Memory B cell (primary cell): ENCODE measurements at regions not wholly inside any gene's neighbourhood (a gene's known extent, or its start where the extent isn't known, plus 50 kb on each side); places are given as distances from the start of the nearest gene placed in this dataset.

Experiments
- ATAC-seq: fragments of 150-1000 bp; cut with Tn5 transposase; 2 replicates; pipeline ENCODE4 v1.10.0; 2021; ENCODE audit warnings: low read depth, mild to moderate bottlenecking, moderate library complexity
- DNase-seq, 2 donors: peaks; one replicate each; pipeline ENCODE4 v3.0.0; 2022; ENCODE audit warnings: low spot score in 2 of 2
- H3K27ac Mint-ChIP-seq: one replicate; pipeline ENCODE4 v1.8.0; 2022; ENCODE audit warnings: mild to moderate bottlenecking, moderate library complexity, mixed read lengths
- H3K27me3 Mint-ChIP-seq: one replicate; pipeline ENCODE4 v1.8.0; 2022; ENCODE audit warnings: mixed read lengths
- H3K36me3 Mint-ChIP-seq: one replicate; pipeline ENCODE4 v1.8.0; 2022; ENCODE audit warnings: mild to moderate bottlenecking, mixed read lengths
- H3K4me1 Mint-ChIP-seq: one replicate; pipeline ENCODE4 v1.8.0; 2022; ENCODE audit warnings: mixed read lengths
- H3K4me3 Mint-ChIP-seq: one replicate; pipeline ENCODE4 v1.8.0; 2022; ENCODE audit warnings: mild to moderate bottlenecking, moderate library complexity, mixed read lengths
- H3K9me3 Mint-ChIP-seq: one replicate; pipeline ENCODE4 v1.8.0; 2022; ENCODE audit warnings: mixed read lengths

DNA sequence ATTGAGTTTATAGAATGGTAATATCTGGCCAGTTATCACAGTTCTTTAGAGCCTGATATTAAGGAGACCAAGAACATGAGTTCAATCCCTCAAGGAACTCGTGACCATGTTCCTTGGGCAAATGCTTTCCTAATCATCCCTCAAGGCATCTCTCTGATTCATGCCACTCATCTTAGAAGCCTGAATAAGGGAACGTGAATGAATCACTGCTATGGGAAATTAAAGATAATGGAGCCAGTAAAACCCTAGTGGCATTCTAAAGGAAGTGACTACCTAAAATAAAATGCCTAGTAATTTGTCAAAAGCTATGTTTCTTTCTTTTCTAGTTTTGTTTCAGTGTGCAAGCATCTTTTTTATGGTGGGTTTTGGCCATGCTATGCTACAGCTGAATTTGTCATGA lies 1161.3 kb downstream of the C4orf33 start:
- Mint-ChIP-seq H3K27me3 (no peaks in the 10 kb centered on the region), H3K9me3 (no peaks in the 10 kb centered on the region), H3K4me1 (no peaks in the 10 kb centered on the region), H3K4me3 (no peak overlapping the region), H3K36me3 (no peaks in the 10 kb centered on the region), H3K27ac (no peak overlapping the region)
- DNase-seq (no peak), ATAC-seq (no peak)

DNA sequence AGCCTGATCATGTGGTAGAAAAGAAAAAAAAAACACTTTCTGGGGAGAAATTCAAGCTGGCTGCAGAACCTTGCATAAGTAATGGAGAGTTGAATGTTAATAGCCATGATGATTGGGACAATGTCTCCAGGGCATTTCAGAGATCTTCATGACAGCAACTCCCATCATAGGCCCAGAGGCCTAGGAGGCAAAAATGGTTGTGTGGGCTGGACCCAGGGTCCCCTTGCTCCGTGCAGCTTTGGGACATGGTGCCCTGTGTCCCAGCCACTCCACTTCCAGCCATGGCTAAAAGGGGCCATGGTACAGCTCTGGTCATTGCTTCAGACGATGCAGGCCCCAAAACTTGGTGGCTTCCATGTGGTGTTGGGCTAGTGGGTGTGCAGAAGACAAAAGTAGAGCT lies 1170.9 kb downstream of the C4orf33 start:
- no peaks in the 10 kb centered on the region for H3K4me1 Mint-ChIP-seq
- H3K9me3 Mint-ChIP-seq, result peaks cover 12% of the 10 kb centered on the region
- H3K27ac Mint-ChIP-seq, result no peak overlapping the region
- H3K4me3 Mint-ChIP-seq, result no peak overlapping the region
- no peaks in the 10 kb centered on the region for H3K27me3 Mint-ChIP-seq
- ATAC-seq (no peak), DNase-seq (no peak)
- H3K36me3 Mint-ChIP-seq, result no peaks in the 10 kb centered on the region

DNA sequence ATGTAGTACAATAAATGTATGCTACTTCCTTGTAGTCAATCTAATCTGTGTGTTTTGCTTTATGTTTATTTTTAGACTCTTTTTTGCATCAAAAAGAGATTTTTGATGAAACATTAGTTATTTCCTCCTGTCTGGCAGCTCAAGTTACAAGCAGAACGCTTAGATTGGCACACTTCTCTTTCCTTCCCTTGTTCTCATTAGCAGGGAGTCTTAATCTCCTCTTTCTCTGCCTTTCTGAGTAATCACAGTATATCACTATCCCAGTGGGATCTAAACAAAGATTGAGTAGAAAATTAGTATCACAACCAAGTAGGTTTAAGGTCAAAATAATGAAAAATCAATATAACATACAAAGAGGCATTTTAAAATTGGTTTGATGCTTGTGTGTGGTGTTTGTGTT lies 1192.6 kb downstream of the C4orf33 start:
- Mint-ChIP-seq H3K27ac (no peak overlapping the region), H3K9me3 (peaks cover 6% of the 10 kb centered on the region), H3K36me3 (no peaks in the 10 kb centered on the region), H3K4me3 (no peak overlapping the region), H3K4me1 (no peaks in the 10 kb centered on the region), H3K27me3 (no peaks in the 10 kb centered on the region)
- ATAC-seq (no peak), DNase-seq (no peak)

DNA sequence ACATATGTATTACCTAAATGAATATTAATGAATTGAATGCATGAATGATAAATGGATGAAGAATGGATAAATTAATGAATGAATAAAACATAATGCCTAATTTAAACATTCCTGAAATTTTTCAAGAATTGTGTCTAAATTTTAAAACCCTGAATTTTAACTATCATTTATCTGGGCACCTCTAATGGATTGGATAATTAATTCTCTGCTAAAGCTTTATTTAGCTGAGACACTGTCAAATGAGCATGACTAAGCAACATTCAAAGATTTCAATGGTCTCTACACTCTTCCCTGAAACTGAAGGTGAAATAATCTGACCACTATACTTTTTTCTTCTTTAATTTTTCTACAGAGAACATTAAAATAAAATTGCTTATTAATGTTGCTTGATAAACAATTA lies 1197.7 kb downstream of the C4orf33 start:
- Mint-ChIP-seq H3K27me3 (no peaks in the 10 kb centered on the region), H3K9me3 (peaks cover 3% of the 10 kb centered on the region), H3K4me3 (no peak overlapping the region), H3K4me1 (no peaks in the 10 kb centered on the region), H3K36me3 (no peaks in the 10 kb centered on the region), H3K27ac (no peak overlapping the region)
- ATAC-seq (no peak), DNase-seq (no peak)

DNA sequence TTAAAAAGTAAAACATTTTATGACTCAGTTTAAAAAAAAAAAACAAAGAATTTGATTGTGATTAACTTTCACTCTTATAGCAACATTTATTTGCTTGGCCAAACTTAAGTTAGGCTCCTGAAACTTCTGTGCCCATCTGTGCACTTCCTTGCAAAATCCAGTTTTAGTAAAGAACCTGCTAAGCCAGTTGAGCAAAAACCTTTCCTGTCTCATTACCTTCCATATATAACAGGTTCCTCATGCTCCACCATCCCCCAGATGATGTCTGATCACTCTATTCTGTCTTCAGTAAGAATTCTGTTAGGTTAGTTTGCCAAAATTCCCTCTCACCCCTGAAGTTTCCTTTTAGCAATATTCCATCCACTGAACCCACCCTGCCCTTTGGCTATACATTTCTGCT lies 1200.5 kb downstream of the C4orf33 start:
- Mint-ChIP-seq H3K27me3 (no peaks in the 10 kb centered on the region), H3K4me3 (no peak overlapping the region), H3K36me3 (no peaks in the 10 kb centered on the region), H3K9me3 (peaks cover 4% of the 10 kb centered on the region), H3K27ac (no peak overlapping the region), H3K4me1 (no peaks in the 10 kb centered on the region)
- no peak for ATAC-seq
- DNase-seq, result no peak

DNA sequence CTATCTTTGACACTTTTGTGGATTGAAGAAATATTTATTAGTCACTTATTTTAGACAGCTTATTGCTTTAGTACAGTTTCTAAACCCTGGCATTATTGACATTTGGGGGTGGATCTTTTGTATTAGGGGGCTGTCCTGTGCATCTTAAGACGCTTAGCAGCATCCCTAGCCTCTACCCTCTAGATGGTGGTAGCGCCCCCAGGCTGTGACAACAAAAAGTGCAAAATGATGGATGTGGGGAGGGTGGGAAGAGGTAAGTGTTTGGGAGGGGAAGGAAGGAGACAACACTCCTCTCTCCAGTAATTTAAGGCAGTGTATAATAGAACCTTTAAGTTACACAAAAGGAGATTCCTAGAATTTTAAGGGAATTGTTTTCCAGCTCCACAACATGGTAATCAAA lies 1210.6 kb downstream of the C4orf33 start:
- Mint-ChIP-seq H3K4me3 (no peak overlapping the region), H3K4me1 (no peaks in the 10 kb centered on the region), H3K9me3 (no peaks in the 10 kb centered on the region)

DNA sequence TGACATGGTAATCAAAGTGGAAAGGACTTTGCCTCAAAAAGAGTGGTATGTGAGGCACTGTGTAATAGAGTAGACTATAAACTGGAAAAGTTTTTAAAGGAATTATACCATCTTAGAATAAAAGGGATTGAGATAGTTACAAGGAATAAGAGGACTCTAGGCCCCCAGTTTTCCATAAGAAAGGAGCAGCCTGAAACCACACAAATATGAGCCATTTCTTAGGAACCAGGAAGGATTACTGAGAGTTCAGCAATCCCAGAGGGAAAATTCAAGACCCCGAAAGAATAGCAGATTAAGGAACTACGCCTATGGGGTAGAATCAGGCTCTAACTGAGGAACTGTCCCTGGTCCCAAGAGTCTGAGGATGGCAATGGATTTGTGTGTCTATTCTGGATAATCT lies 1213.3 kb downstream of the C4orf33 start:
- ATAC-seq, result no peak
- DNase-seq, result no peak
- H3K4me1 Mint-ChIP-seq, result no peaks in the 10 kb centered on the region
- no peaks in the 10 kb centered on the region for H3K27me3 Mint-ChIP-seq
- no peak overlapping the region for H3K4me3 Mint-ChIP-seq
- H3K27ac Mint-ChIP-seq, result no peak overlapping the region
- no peaks in the 10 kb centered on the region for H3K36me3 Mint-ChIP-seq
- no peaks in the 10 kb centered on the region for H3K9me3 Mint-ChIP-seq

More for the DNA sequence above, 1210.6 kb downstream of the C4orf33 start:
- ATAC-seq (no peak), DNase-seq (no peak)
- Mint-ChIP-seq H3K27me3 (no peaks in the 10 kb centered on the region), H3K27ac (no peak overlapping the region), H3K36me3 (no peaks in the 10 kb centered on the region)

DNA sequence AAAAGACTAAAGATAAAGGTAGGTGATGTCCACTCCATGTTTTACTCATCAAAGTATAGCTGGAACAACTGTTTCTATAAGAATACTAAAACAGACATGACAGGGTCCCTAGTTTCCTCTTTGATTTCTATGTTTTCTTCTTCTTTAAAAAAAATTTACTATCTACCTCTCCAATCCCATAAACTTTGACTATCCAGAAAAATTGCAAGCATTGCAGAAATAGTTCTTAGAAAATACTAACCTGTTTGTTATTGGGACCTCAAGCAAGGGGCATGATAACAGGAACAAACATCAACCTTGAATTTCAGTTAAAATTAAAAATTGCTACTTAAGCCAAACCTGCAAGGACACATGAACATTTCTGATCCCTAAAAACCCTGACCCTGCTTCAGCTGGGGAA lies 1226.5 kb downstream of the C4orf33 start:
- no peak for DNase-seq
- H3K4me3 Mint-ChIP-seq, result no peak overlapping the region
- no peaks in the 10 kb centered on the region for H3K36me3 Mint-ChIP-seq
- H3K9me3 Mint-ChIP-seq, result peaks cover 2% of the 10 kb centered on the region
- ATAC-seq, result no peak
- no peak overlapping the region for H3K27ac Mint-ChIP-seq
- H3K27me3 Mint-ChIP-seq, result no peaks in the 10 kb centered on the region
- H3K4me1 Mint-ChIP-seq, result no peaks in the 10 kb centered on the region

DNA sequence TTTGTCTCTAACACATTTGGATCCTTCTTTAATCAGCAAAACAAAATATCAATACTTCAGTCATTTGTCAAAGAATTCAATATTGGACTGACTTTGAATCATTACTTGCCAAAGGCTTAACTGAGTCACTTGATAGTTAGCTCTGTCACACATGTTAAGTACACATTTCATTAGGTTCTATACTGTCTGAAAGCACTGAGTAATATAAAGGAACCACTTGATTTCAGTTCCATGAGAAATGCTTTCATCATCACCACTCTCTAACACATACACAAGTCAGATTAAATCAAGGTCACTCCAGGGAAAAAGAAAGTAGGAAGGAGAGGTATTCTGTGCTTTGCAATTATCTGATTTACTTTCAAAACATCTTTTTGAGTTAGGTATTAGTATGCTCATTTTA lies 1233.1 kb downstream of the C4orf33 start:
- DNase-seq (no peak), ATAC-seq (no peak)
- H3K36me3 Mint-ChIP-seq, result no peaks in the 10 kb centered on the region
- H3K9me3 Mint-ChIP-seq, result no peaks in the 10 kb centered on the region
- H3K4me3 Mint-ChIP-seq, result no peak overlapping the region
- no peaks in the 10 kb centered on the region for H3K4me1 Mint-ChIP-seq
- H3K27ac Mint-ChIP-seq, result no peak overlapping the region
- H3K27me3 Mint-ChIP-seq, result no peaks in the 10 kb centered on the region

DNA sequence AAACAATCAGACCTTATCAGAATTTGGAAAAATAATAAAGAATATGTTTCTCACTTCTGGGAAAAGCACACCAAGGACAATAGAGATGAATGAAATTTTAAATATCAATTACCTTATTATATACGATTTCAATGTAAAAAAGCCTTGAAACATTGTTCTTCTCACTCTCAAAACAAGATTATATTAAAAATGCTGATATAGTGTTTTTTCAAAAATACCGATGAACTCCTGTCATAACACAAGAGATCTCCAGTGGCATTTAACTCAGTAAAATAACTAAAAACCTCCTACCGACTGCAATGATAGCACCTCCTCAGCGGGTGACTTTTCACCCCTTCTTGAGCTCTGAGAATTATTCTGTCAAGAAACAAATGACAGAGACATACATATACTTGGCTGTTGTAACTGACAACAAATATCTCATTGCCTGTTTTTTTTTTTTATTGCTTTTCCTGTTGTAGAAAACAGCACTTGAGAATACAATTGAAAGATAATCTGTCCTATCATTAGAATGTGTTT lies 1237.3 kb downstream of the C4orf33 start:
- no peak for ATAC-seq
- no peak for DNase-seq
- H3K4me1 Mint-ChIP-seq, result no peaks in the 10 kb centered on the region
- no peak overlapping the region for H3K27ac Mint-ChIP-seq
- no peaks in the 10 kb centered on the region for H3K36me3 Mint-ChIP-seq
- no peaks in the 10 kb centered on the region for H3K27me3 Mint-ChIP-seq
- H3K9me3 Mint-ChIP-seq, result no peaks in the 10 kb centered on the region
- H3K4me3 Mint-ChIP-seq, result no peak overlapping the region

DNA sequence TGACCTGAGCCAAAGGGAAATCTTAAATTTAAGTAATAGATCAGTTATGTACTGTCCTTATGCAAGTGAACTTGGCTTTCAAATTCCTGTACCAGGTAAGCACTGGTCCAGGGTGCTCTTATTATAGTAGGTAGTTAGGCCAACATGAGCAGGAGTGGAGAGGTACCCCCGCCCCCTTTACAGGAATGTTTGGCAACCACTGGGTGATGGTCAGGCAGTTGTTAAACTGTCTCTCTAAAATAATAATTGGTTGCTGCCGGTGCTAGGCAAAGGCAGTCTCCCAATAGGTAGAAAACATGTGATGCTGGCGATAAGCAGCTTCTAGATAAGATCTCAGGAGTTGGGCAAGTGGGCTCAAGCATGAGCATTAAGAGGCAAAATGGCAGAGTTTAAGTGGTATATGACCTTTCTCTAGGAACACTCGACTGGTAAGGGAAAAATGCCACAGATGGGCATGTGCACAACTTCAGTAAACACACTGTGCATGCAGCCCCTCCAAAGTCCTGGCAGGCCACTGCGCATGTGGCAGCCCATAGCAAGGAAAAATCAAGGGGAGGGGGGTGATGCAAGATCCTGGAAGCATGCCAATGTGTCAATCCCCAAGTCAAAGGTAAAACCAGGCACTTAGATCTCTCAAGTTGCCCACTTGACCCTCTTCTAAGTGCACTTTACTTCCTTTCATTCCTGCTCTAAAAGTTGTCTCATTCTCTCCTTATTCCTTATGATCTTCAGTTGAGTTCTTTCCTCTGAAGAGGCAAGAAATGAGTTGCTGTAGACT lies 1239.7 kb downstream of the C4orf33 start:
- no peak overlapping the region for H3K27ac Mint-ChIP-seq
- no peak for ATAC-seq

DNA sequence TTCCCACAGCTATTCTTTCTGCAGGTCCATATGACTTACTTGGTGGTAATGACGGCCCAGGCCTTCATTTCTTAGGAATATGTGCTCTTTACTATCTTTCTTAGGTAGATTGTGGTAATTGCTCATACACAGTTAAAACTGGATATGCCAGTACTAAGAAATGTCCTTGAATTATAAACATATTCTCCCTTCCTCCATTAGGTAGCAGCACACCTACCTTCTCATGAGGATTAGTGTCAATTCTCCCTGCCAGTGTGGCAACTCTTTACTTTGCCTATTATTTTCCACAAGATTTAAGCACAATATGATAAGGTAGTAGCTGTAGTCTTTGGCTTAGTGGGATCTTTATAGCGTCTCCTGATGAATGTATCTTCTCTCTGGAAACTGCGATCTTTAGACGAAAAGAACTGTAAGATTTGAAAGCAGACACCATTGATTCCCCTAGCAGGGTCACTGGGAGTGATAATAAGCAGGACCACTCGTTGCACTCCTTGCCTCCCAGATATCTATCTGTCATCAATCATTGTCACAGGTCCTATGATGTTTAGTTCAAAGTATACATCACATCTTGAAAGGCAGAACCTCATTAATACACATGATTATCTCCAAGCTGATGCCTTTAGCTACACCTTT lies 1240.7 kb downstream of the C4orf33 start:
- no peaks in the 10 kb centered on the region for H3K4me1 Mint-ChIP-seq
- H3K9me3 Mint-ChIP-seq, result no peaks in the 10 kb centered on the region
- no peak for ATAC-seq
- H3K27me3 Mint-ChIP-seq, result no peaks in the 10 kb centered on the region
- no peak overlapping the region for H3K27ac Mint-ChIP-seq
- H3K4me3 Mint-ChIP-seq, result no peak overlapping the region
- no peaks in the 10 kb centered on the region for H3K36me3 Mint-ChIP-seq
- DNase-seq, result no peak

More for the DNA sequence above, 1239.7 kb downstream of the C4orf33 start:
- Mint-ChIP-seq H3K4me1 (no peaks in the 10 kb centered on the region), H3K9me3 (no peaks in the 10 kb centered on the region), H3K4me3 (no peak overlapping the region), H3K27me3 (no peaks in the 10 kb centered on the region), H3K36me3 (no peaks in the 10 kb centered on the region)
- DNase-seq, result no peak

DNA sequence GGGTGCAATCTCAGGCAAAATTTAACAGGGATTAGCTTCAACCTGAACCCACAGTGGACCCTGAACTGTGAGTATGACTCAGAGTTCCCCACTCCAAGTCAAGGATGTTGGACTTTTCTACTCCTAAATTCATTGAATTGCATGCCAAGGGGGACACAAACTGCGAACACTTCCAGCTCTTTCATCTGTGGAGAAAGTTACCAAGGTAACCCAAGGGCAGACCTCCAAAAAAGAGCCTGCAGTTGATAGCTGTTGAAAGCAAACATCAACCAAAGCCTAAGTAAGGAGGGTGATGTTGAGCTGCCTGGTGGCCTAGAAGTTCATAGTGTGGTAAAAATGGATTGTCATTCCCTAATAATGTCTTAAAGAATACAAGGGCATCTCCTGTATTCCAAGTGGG lies 1242.9 kb downstream of the C4orf33 start:
- no peaks in the 10 kb centered on the region for H3K9me3 Mint-ChIP-seq
- ATAC-seq (no peak), DNase-seq (no peak)
- H3K27ac Mint-ChIP-seq, result no peak overlapping the region
- H3K36me3 Mint-ChIP-seq, result no peaks in the 10 kb centered on the region
- no peak overlapping the region for H3K4me3 Mint-ChIP-seq
- no peaks in the 10 kb centered on the region for H3K4me1 Mint-ChIP-seq
- H3K27me3 Mint-ChIP-seq, result no peaks in the 10 kb centered on the region

DNA sequence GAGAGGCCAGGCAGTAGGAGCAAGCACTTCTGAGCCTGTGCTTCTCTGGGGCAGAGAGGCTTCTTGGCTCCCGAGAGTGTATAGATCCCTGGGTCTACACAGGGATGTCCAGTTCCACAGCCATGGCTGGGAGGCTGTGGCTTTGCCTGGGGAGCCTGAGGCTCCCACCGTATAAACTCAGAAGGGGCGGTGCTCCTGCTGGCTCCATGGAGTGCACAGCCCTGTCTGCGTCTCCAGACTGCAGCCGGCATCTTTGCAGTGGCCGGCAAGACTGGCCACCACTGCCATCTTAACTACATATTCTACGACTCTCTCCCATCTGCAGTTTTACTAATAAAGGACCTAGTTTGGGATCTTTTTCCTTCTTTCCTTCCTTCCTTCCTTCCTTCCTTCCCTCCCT lies 1253.8 kb downstream of the C4orf33 start:
- no peaks in the 10 kb centered on the region for H3K27me3 Mint-ChIP-seq
- no peaks in the 10 kb centered on the region for H3K4me1 Mint-ChIP-seq
- H3K4me3 Mint-ChIP-seq, result no peak overlapping the region
- peaks cover 2% of the 10 kb centered on the region for H3K9me3 Mint-ChIP-seq
- no peak for DNase-seq
- no peaks in the 10 kb centered on the region for H3K36me3 Mint-ChIP-seq
- no peak for ATAC-seq
- no peak overlapping the region for H3K27ac Mint-ChIP-seq

DNA sequence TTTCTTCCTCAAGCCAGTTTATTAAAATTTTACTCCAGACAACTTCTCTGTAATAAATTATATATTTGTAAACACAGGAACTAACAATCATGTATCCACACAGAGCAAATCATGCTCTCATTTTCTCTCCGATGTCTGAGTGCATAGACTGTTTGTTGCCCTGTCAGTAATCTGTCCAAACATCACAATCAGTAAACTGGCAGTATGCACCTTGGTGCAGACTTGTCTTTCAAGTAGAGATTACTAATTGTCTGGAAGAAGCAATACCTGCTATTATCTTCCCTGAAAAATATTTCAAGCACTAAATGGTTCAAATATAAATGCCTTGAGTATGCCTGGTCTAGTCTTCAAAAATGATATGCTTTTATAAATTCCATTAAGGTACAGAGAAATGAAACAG lies 1260.9 kb downstream of the C4orf33 start:
- Mint-ChIP-seq H3K27me3 (no peaks in the 10 kb centered on the region), H3K4me3 (no peak overlapping the region), H3K9me3 (no peaks in the 10 kb centered on the region), H3K4me1 (no peaks in the 10 kb centered on the region), H3K36me3 (no peaks in the 10 kb centered on the region), H3K27ac (no peak overlapping the region)
- DNase-seq, result no peak
- no peak for ATAC-seq
